H1 (cell line): ENCODE measurements at regions not wholly inside any gene's neighbourhood (a gene's known extent, or its start where the extent isn't known, plus 50 kb on each side); places are given as distances from the start of the nearest gene placed in this dataset.

Experiments used
- CTCF ChIA-PET: fragments of 300-600 bp; sonication (Branson Sonifier 250); formaldehyde crosslinking; loops from one replicate; lab custom pipeline; 2021; ENCODE audit not compliant: partially characterized antibody; lab: Charles Lee
- POLR2A ChIA-PET: fragments of 300-600 bp; sonication (Branson Sonifier 250); formaldehyde crosslinking; loops from one replicate; lab custom pipeline; 2021; ENCODE audit warnings: inconsistent platforms; ENCODE audit not compliant: partially characterized antibody; lab: Charles Lee
- DNase-seq, 2 experiments: peaks; one replicate each; pipeline versions ENCODE4 v3.0.0 to v3.0.0-alpha.2; 2010 to 2022; ENCODE audit warnings: low spot score in 2 of 2, low read depth in 1 of 2, mixed read lengths in 1 of 2
- FAIRE-seq: peaks from 2 replicates; lab custom pipeline; 2011; peaks lifted over from hg19 to GRCh38; lab: Jason Lieb, UNC
- H2AFZ ChIP-seq: 2 replicates; pipeline ENCODE4 v1.8.1; 2012; ENCODE audit warnings: low read length, inconsistent platforms
- H2AK5ac ChIP-seq: 2 replicates; pipeline ENCODE4 v1.6.1; 2013; ENCODE audit warnings: low read depth, low read length
- H2BK120ac ChIP-seq: replicated peaks from 2 replicates; pipeline ENCODE3; 2013; ENCODE audit warnings: low read depth, low read length, inconsistent platforms
- H2BK12ac ChIP-seq: 2 replicates; pipeline ENCODE4 v1.6.1; 2013; ENCODE audit warnings: low read depth, low read length
- H2BK15ac ChIP-seq: 2 replicates; pipeline ENCODE4 v1.6.1; 2013; ENCODE audit warnings: low read length
- H2BK20ac ChIP-seq: 2 replicates; pipeline ENCODE4 v1.6.1; 2013; ENCODE audit warnings: low read length
- H2BK5ac ChIP-seq: 2 replicates; pipeline ENCODE4 v1.6.1; 2013; ENCODE audit warnings: low read depth, low read length
- H3K14ac ChIP-seq: 2 replicates; pipeline ENCODE4 v1.6.1; 2013; ENCODE audit warnings: inconsistent platforms; ENCODE audit not compliant: insufficient read length
- H3K18ac ChIP-seq: 2 replicates; pipeline ENCODE4 v1.6.1; 2013; ENCODE audit warnings: low read length; ENCODE audit errors: extremely low read depth
- H3K23ac ChIP-seq: 2 replicates; pipeline ENCODE4 v1.6.1; 2013; ENCODE audit warnings: inconsistent platforms; ENCODE audit not compliant: insufficient read length
- H3K23me2 ChIP-seq: 2 replicates; pipeline ENCODE4 v1.6.1; 2013; ENCODE audit warnings: low read depth, low read length
- H3K27ac ChIP-seq: 2 replicates; pipeline ENCODE4 v1.6.1; 2011; ENCODE audit warnings: low read depth, low read length, inconsistent platforms
- H3K27me3 ChIP-seq, 4 experiments: replicated peaks in 1 of 4; 1 replicate in 1 of 4; 2 replicates in 3 of 4; pipeline versions ENCODE4 v1.6.1 to v1.8.1; 2011 to 2013; ENCODE audit warnings: low read length in 3 of 4, mild to moderate bottlenecking in 3 of 4, inconsistent platforms in 2 of 4, mixed read lengths in 2 of 4, moderate library complexity in 1 of 4; ENCODE audit not compliant: control insufficient read depth in 3 of 4, insufficient read depth in 3 of 4; ENCODE audit errors: extremely low read depth in 1 of 4
- H3K36me3 ChIP-seq, 4 experiments: 2 replicates each; pipeline versions ENCODE4 v1.6.1 to v1.8.1; 2011 to 2013; ENCODE audit warnings: mild to moderate bottlenecking in 4 of 4, low read length in 3 of 4, moderate library complexity in 2 of 4, control low read depth in 1 of 4, inconsistent platforms in 1 of 4; ENCODE audit not compliant: insufficient read depth in 4 of 4, control insufficient read depth in 2 of 4
- H3K4ac ChIP-seq: replicated peaks from 2 replicates; pipeline ENCODE3; 2013; ENCODE audit warnings: low read length, low read depth, mixed read lengths, inconsistent platforms; ENCODE audit not compliant: insufficient read length
- H3K4me1 ChIP-seq, 4 experiments: replicated peaks in 1 of 4; 1 replicate in 1 of 4; 2 replicates in 3 of 4; pipeline versions ENCODE4 v1.6.1 to v1.8.1; 2011 to 2013; ENCODE audit warnings: low read length in 3 of 4, inconsistent platforms in 2 of 4, mixed read lengths in 1 of 4; ENCODE audit not compliant: insufficient read depth in 4 of 4, control insufficient read depth in 3 of 4
- H3K4me2 ChIP-seq, 2 experiments: 2 replicates each; pipeline versions ENCODE4 v1.6.1 to v1.8.1; 2011 to 2013; ENCODE audit warnings: low read depth in 2 of 2, low read length in 2 of 2, control low read depth in 1 of 2, inconsistent platforms in 1 of 2, mild to moderate bottlenecking in 1 of 2; ENCODE audit not compliant: insufficient read depth in 1 of 2
- H3K4me3 ChIP-seq, 4 experiments: fragments of 200-600, 300-600 bp in 1 of 4; sonication (generic), shearing (Covaris generic), sonication (Bioruptor Twin) in 1 of 4; 2 replicates each; pipeline versions ENCODE4 v1.5.1 to v1.8.1; 2011 to 2016; ENCODE audit warnings: low read length in 4 of 4, low read depth in 3 of 4, control low read depth in 2 of 4, inconsistent platforms in 2 of 4, mild to moderate bottlenecking in 2 of 4, mixed read lengths in 1 of 4, moderate library complexity in 1 of 4; ENCODE audit not compliant: insufficient read depth in 2 of 4; ENCODE audit errors: extremely low read depth in 1 of 4
- H3K56ac ChIP-seq: replicated peaks from 2 replicates; pipeline ENCODE3; 2013; ENCODE audit warnings: low read depth, mild to moderate bottlenecking, mixed read lengths, low read length, inconsistent platforms; ENCODE audit not compliant: insufficient read length
- H3K79me1 ChIP-seq: 2 replicates; pipeline ENCODE4 v1.6.1; 2013; ENCODE audit warnings: low read depth, low read length, control low read depth
- H3K79me2 ChIP-seq, 2 experiments: 2 replicates each; pipeline versions ENCODE4 v1.6.1 to v1.8.1; 2012 to 2013; ENCODE audit warnings: low read length in 2 of 2, mild to moderate bottlenecking in 2 of 2, inconsistent platforms in 1 of 2; ENCODE audit not compliant: insufficient read depth in 2 of 2, control insufficient read depth in 1 of 2
- H3K9ac ChIP-seq, 4 experiments: replicated peaks in 1 of 4; 1 replicate in 1 of 4; 2 replicates in 3 of 4; pipeline versions ENCODE4 v1.6.1 to v1.8.1; 2011 to 2013; ENCODE audit warnings: low read depth in 3 of 4, low read length in 3 of 4, control low read depth in 2 of 4, mild to moderate bottlenecking in 2 of 4, moderate library complexity in 2 of 4, inconsistent platforms in 1 of 4; ENCODE audit errors: extremely low read depth in 1 of 4
- H3K9me3 ChIP-seq, 2 experiments: 2 replicates each; pipeline versions ENCODE4 v1.6.1 to v1.8.1; 2012 to 2013; ENCODE audit warnings: mild to moderate bottlenecking in 2 of 2, moderate library complexity in 2 of 2, control low read depth in 1 of 2, inconsistent platforms in 1 of 2, low read depth in 1 of 2, low read length in 1 of 2, mixed read lengths in 1 of 2; ENCODE audit not compliant: insufficient read depth in 2 of 2
- H4K20me1 ChIP-seq, 2 experiments: replicated peaks in 1 of 2; 2 replicates each; pipeline versions ENCODE3 to v1.8.1; 2011 to 2013; ENCODE audit warnings: inconsistent platforms in 2 of 2, low read length in 2 of 2, mild to moderate bottlenecking in 1 of 2; ENCODE audit not compliant: insufficient read depth in 2 of 2, control insufficient read depth in 1 of 2
- H4K5ac ChIP-seq: 2 replicates; pipeline ENCODE4 v1.6.1; 2013; ENCODE audit warnings: low read length, low read depth, mixed read lengths, inconsistent platforms; ENCODE audit not compliant: insufficient read length
- H4K8ac ChIP-seq: 2 replicates; pipeline ENCODE4 v1.8.0; 2013; ENCODE audit warnings: mild to moderate bottlenecking, moderate library complexity, low read length, inconsistent platforms; ENCODE audit not compliant: insufficient read depth; ENCODE audit errors: extremely low read depth
- H4K91ac ChIP-seq: replicated peaks from 2 replicates; pipeline ENCODE3; 2013; ENCODE audit warnings: low read length, mixed read lengths, inconsistent platforms; ENCODE audit not compliant: insufficient read length
- CBX8 ChIP-seq: fragments of 300-800, 300-1000 bp; sonication (generic); IDR thresholded peaks from 2 replicates; pipeline ENCODE4 v1.7.1; 2016; ENCODE audit warnings: low read depth, low read length, borderline replicate concordance
- EP300 ChIP-seq, 2 experiments: IDR thresholded peaks; 1 replicate in 1 of 2; 2 replicates in 1 of 2; pipeline ENCODE4 v1.6.1; 2011 to 2012; ENCODE audit warnings: low read depth in 2 of 2, low read length in 2 of 2, mild to moderate bottlenecking in 2 of 2, borderline replicate concordance in 1 of 2, inconsistent platforms in 1 of 2, moderate library complexity in 1 of 2
- TAF7 ChIP-seq: optimal IDR thresholded peaks from 2 replicates; pipeline ENCODE3; 2011; ENCODE audit warnings: low read depth, mild to moderate bottlenecking, inconsistent platforms, low read length, moderate library complexity, borderline replicate concordance
- WGBS, 2 experiments: shearing (Covaris generic) in 1 of 2; methylation state at CpG; one replicate each; pipeline versions ENCODE4 v1.1.6 to v1.1.7; 2013 to 2015; ENCODE audit warnings: low lambda C conversion rate in 2 of 2, mixed read lengths in 2 of 2, inconsistent platforms in 1 of 2, low coverage in 1 of 2, missing lambda C conversion rate in 1 of 2; ENCODE audit not compliant: insufficient replicate concordance in 2 of 2, insufficient coverage in 1 of 2, insufficient read length in 1 of 2; ENCODE audit errors: extremely low coverage in 1 of 2, missing lambda C conversion rate in 1 of 2; 5-methylcytosine and 5-hydroxymethylcytosine counted together
- TF ChIP-seq, protein P1 (sequence below): IDR thresholded peaks from 2 replicates; pipeline ENCODE4 v1.6.1; 2012; ENCODE audit warnings: low read length, inconsistent platforms

DNA sequence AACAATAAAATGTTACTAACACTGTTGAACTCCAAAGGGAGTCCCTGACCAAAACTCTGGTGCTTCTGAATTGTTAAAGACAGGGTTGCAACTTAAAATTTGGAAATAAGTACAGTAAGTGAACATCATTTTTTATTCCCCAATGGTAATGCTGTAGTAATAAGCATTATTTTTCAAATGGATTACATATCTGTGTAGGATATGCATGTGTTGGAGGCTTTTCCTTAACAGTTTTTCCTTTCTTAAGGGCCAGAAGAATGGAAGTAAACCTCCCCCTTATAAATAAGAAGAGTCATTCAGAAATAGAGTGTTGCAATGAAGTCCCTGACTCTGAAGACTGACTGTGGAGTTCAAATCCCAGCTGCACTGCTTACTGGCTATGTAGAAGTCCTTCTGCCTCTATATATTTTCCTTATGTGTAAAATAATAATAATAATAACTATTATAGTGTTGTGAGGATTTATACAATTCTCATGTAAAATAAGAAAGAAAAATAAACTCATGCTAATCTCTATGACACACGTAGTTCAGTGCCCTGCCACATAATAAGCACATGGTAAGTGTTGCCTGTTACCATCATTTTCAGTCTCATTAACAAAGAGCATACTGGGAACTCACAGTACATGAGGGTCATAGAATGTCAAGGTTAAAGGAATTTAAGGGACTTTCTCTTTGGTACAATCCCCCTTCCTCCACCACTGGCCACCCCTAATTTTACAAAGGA lies 129.8 kb upstream of the SMLR1 start:
- Histone ChIP-seq H3K79me1 (no peaks in the 10 kb centered on the region), H3K4me1 (no peaks in the 10 kb centered on the region), H3K27ac (no peak overlapping the region), H2BK15ac (no peak overlapping the region), H4K20me1 (no peaks in the 10 kb centered on the region), H4K91ac (no peak overlapping the region), H3K36me3 (no peaks in the 10 kb centered on the region), H3K4me2 (no peak overlapping the region), H2AFZ (no peak overlapping the region), H3K4me3 (no peak overlapping the region), H2BK12ac (no peak overlapping the region), H4K8ac (no peak overlapping the region), H3K79me2 (no peaks in the 10 kb centered on the region), H3K23ac (no peak overlapping the region), H3K27me3 (no peaks in the 10 kb centered on the region), H4K5ac (no peak overlapping the region), H3K56ac (no peak overlapping the region), H3K9me3 (no peaks in the 10 kb centered on the region), H3K4ac (no peak overlapping the region), H2BK20ac (no peak overlapping the region), H3K14ac (no peak overlapping the region), H2BK5ac (no peak overlapping the region), H3K23me2 (no peaks in the 10 kb centered on the region), H2AK5ac (no peak overlapping the region), H2BK120ac (no peak overlapping the region), H3K18ac (no peak overlapping the region), H3K9ac (no peak overlapping the region)
- DNase-seq: no peak
- FAIRE-seq: no peak
- 33% methylated on average over 1 of the region's 1 CpG; no CpG with 5 or more reads in 1 of the 2 experiments for WGBS, 2 experiments
- POLR2A ChIA-PET: no interaction called here
- CTCF ChIA-PET: interaction anchor here (0.6 to 4.0 kb wide), 30 partner anchors 11 to 666 kb away, joined by 3 to 26 read pairs (median 4); partner anchors contain the start of gene TMEM200A
- TF ChIP-seq TAF7 (no peak), CBX8 (no peak), EP300 (IDR thresholded peaks at IDR 0.05; ENCODE audit: borderline replicate concordance in 1 of 2, low read depth in 2 of 2, low read length in 2 of 2) (no peak)
- TF ChIP-seq, protein P1, sequence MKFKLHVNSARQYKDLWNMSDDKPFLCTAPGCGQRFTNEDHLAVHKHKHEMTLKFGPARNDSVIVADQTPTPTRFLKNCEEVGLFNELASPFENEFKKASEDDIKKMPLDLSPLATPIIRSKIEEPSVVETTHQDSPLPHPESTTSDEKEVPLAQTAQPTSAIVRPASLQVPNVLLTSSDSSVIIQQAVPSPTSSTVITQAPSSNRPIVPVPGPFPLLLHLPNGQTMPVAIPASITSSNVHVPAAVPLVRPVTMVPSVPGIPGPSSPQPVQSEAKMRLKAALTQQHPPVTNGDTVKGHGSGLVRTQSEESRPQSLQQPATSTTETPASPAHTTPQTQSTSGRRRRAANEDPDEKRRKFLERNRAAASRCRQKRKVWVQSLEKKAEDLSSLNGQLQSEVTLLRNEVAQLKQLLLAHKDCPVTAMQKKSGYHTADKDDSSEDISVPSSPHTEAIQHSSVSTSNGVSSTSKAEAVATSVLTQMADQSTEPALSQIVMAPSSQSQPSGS: no peak
